ENCODE measurements at regions not wholly inside any gene's neighbourhood (a gene's known extent, or its start where the extent isn't known, plus 50 kb on each side); places are given as distances from the start of the nearest gene placed in this dataset.
"Not testable (repeated sequence)": the region's sequence is repeated elsewhere in the genome, so short reads cannot be mapped to it uniquely, and the experiment has no call there.

DNA sequence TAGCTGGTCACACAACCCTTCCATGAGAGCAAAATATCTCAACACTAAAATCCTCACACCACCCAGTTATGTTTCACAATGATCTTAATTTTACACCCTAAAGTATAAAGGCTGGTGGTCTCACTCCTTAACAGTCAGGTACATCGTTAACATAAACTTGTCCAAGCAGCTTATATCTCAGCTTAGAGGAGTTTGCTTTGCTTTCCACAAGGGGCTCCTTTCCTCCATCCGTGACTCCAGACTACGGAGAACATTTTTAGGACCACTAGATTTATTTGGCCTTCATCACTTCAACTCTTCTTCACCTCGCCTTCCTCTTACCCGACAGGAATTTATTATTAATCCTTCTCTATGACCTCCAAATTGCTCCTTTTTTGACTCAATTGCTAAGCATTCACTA is 1014.1 kb upstream of the NUDT12 start:
- Histone ChIP-seq H3K27ac (no peak overlapping the region), H3K9me3 (no peaks in the 10 kb centered on the region)
- TF ChIP-seq, protein P1, sequence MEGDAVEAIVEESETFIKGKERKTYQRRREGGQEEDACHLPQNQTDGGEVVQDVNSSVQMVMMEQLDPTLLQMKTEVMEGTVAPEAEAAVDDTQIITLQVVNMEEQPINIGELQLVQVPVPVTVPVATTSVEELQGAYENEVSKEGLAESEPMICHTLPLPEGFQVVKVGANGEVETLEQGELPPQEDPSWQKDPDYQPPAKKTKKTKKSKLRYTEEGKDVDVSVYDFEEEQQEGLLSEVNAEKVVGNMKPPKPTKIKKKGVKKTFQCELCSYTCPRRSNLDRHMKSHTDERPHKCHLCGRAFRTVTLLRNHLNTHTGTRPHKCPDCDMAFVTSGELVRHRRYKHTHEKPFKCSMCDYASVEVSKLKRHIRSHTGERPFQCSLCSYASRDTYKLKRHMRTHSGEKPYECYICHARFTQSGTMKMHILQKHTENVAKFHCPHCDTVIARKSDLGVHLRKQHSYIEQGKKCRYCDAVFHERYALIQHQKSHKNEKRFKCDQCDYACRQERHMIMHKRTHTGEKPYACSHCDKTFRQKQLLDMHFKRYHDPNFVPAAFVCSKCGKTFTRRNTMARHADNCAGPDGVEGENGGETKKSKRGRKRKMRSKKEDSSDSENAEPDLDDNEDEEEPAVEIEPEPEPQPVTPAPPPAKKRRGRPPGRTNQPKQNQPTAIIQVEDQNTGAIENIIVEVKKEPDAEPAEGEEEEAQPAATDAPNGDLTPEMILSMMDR (IDR thresholded peaks at IDR 0.05), result no peak

DNA sequence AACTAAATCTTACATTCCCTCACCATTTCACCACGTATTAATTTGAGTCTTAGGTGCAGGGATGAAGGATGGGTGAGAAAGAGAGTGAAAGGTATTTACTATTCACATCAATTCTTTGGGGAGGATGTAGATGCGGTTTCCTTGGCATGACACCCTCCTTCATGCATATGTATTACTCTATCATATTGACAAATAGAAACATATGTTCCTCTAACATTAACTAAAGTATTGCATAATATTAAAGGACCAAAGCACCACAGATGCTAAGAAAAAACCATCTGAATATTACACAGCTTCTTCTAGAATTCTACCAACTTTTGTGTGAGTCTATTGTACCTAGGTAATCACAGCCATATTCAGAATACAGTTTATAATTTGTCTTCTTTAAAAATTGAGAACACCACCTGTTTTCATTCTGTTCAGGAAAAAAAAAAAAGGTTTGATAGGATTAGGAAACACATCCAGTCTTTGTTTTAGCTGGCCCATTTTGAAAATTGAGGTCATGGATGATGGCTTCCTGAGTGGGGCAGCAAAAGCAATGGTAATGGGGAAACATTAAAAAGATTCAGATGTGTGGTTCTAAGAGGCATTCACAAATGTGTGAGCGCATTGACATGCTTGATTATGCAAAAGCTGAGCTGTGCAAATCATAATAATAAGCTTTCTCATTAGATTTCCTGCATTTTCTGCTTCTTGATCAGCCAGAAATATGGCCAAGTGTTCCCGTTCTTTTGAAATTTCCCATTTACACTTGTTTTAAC is 1011.5 kb upstream of the NUDT12 start:
- no peaks in the 10 kb centered on the region for H3K27me3 ChIP-seq
- TF ChIP-seq, protein P1 (IDR thresholded peaks at IDR 0.05), result no peak
- H3K36me3 ChIP-seq, result no peaks in the 10 kb centered on the region
- no peaks in the 10 kb centered on the region for H3K9me3 ChIP-seq
- H3K27ac ChIP-seq, result no peak overlapping the region
- DNase-seq (ENCODE audit: low spot score), result no peak
- H3K4me1 ChIP-seq, result no peaks in the 10 kb centered on the region
- no peak overlapping the region for H3K4me3 ChIP-seq

More for the DNA sequence above, 1014.1 kb upstream of the NUDT12 start:
- no peaks in the 10 kb centered on the region for H3K4me1 ChIP-seq
- no peaks in the 10 kb centered on the region for H3K27me3 ChIP-seq
- H3K4me3 ChIP-seq, result no peak overlapping the region
- no peak for DNase-seq (ENCODE audit: low spot score)
- no peaks in the 10 kb centered on the region for H3K36me3 ChIP-seq

DNA sequence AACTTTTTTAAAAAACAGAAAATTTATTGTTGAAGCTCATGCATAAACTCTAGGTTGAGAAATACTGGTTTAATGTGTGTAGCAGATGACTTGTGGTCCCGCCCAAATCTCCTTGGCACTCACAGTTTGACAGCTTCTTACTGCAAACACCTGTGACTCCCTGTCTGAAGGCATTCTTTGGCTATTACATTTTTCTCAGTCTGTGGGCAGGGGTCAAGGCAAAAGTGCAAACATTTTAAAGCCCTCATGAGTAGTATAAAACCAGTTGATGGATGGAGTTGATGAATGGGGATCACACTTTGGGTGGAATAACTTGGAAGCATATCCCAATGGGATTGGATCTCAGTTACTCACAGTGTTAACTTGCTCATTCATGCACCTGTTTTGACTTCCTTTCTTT is 1007.0 kb upstream of the NUDT12 start:
- H3K4me1 ChIP-seq, result no peaks in the 10 kb centered on the region
- H3K4me3 ChIP-seq, result no peak overlapping the region
- H3K9me3 ChIP-seq, result no peaks in the 10 kb centered on the region
- no peaks in the 10 kb centered on the region for H3K27me3 ChIP-seq
- H3K36me3 ChIP-seq, result no peaks in the 10 kb centered on the region
- TF ChIP-seq, protein P1 (IDR thresholded peaks at IDR 0.05), result no peak
- DNase-seq (ENCODE audit: low spot score), result no peak
- H3K27ac ChIP-seq, result no peak overlapping the region

DNA sequence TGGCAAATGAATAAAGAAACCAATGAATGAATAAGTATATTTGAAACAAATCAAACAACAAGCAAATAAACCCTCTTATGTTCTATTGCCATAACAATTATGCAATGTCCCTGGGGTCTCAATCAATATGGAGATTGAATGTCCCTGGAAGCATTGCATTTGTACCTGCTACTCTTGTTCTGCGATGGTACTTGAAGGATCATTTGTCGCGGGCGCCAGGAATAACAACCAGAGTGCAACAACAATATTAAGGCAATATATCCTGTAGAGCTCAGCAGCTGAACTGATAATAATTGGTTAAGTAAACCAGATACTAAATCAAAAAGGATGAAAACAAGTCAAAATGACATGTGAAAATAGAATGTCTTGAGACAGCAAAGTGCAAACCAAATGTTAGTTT is 1001.9 kb upstream of the NUDT12 start:
- TF ChIP-seq, protein P1 (IDR thresholded peaks at IDR 0.05), result no peak

DNA sequence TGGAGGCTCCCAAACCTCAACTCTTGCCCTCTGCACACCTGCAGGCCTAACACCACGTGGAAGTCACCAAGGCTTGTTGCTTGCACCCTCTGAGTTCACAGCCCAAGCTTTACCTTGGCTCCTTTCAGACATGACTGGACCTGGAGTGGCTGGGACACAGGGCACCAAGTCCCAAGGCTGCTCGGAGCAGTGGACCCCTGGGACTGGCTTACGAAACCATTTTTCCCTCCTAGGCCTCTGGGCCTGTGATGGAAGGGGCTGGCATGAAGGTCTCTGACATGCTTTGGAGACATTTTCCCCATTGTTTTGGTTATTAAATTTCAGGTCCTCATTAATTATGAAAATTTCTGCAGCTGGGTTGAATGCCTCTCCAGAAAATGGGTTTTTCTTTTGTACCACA is 994.4 kb upstream of the NUDT12 start:
- H3K9me3 ChIP-seq, result peaks cover 0 to 5% of the 10 kb centered on the region in 2 donors
- no peak for DNase-seq (ENCODE audit: low spot score)
- no peaks in the 10 kb centered on the region for H3K27me3 ChIP-seq
- H3K4me3 ChIP-seq, result no peak overlapping the region
- no peaks in the 10 kb centered on the region for H3K36me3 ChIP-seq
- H3K27ac ChIP-seq, result no peak overlapping the region
- TF ChIP-seq, protein P1 (IDR thresholded peaks at IDR 0.05), result no peak
- H3K4me1 ChIP-seq, result no peaks in the 10 kb centered on the region

More for the DNA sequence above, 1001.9 kb upstream of the NUDT12 start:
- Histone ChIP-seq H3K27ac (no peak overlapping the region), H3K4me1 (no peaks in the 10 kb centered on the region), H3K36me3 (no peaks in the 10 kb centered on the region), H3K4me3 (no peak overlapping the region), H3K9me3 (peaks cover 0 to 5% of the 10 kb centered on the region in 2 donors), H3K27me3 (no peaks in the 10 kb centered on the region)
- DNase-seq (ENCODE audit: low spot score), result no peak

DNA sequence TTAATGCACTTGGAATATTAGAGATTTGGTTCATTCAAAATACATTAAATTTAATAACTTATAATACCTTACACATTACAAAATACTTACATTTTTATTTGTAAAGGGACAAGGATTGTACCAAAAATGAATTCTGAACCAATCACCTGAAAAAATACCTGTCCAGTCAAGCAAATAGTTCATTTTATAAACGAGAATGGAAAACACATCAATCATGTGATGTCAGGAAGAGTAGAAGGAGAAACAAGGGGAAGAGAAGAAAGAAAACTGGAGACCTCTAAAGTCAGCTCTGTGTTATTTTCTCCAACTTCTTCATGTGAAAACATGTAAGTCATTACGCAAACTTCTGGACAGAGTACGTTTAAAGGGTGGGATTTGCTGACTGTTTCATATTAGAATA is 989.0 kb upstream of the NUDT12 start:
- H3K9me3 ChIP-seq, result no peaks in the 10 kb centered on the region
- no peak overlapping the region for H3K4me3 ChIP-seq
- H3K36me3 ChIP-seq, result no peaks in the 10 kb centered on the region
- H3K27ac ChIP-seq, result no peak overlapping the region
- no peaks in the 10 kb centered on the region for H3K27me3 ChIP-seq
- H3K4me1 ChIP-seq, result no peaks in the 10 kb centered on the region
- DNase-seq (ENCODE audit: low spot score), result no peak
- TF ChIP-seq, protein P1 (IDR thresholded peaks at IDR 0.05), result no peak

DNA sequence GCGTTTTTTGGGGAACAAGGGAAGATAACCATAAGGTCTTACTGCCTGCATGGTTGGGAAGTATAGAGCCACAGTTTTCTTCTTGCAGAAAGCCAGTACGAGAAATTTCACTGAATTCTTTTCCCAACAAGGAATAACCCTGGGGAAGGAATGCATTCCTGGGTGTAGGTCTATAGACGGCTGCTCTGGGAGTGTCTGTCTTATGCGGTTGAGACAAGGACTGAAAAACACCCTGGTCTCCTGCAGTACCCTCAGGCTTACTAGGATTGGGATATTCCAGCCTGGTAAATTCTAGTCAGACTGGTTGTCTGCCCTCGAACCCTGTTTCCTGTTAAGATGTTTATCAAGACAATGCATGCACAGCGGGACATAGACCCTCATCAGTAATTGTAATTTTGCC is 984.3 kb upstream of the NUDT12 start:
- not testable (repeated sequence) for H3K27me3 ChIP-seq; H3K4me3 ChIP-seq; H3K4me1 ChIP-seq; DNase-seq (ENCODE audit: low spot score); H3K36me3 ChIP-seq; H3K27ac ChIP-seq; H3K9me3 ChIP-seq
